ENCODE measurements at regions not wholly inside any gene's neighbourhood (a gene's known extent, or its start where the extent isn't known, plus 50 kb on each side); places are given as distances from the start of the nearest gene placed in this dataset.
A peak's percentile ranks its signal among the peaks of the same experiment; 100 is the strongest.

DNA sequence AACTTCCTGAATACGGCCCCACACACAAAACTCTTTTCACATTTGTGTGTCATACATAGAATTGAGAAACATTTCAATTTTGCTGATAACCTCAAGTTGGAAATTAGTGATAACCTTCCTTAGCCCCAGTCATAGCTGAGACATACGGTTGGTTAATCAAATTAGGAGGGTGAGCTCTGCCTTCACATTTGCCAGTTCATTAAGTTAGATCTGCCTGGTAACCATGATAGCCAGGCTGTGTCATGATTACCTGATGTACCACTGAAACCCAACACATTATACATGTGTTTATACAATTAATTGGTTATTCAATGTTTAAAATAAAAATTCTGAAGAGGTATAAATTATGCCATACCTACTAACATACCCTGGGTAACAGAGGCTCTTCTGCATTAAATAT is 60.8 kb upstream of the RAB11FIP2 start:
- TF ChIP-seq SUZ12 (IDR thresholded peaks at IDR 0.05; ENCODE audit: extremely low read depth, insufficient read depth, insufficient read length) (no peak), ZNF274 (IDR thresholded peaks at IDR 0.05; ENCODE audit: low read depth, low read length) (no peak), YY1 (IDR thresholded peaks at IDR 0.05; ENCODE audit: insufficient read depth, insufficient read length) (no peak)
- no peak for DNase-seq (ENCODE audit: low read depth, low spot score)
- H3K4me3 ChIP-seq (ENCODE audit: insufficient read length, low read depth) = no peak overlapping the region

DNA sequence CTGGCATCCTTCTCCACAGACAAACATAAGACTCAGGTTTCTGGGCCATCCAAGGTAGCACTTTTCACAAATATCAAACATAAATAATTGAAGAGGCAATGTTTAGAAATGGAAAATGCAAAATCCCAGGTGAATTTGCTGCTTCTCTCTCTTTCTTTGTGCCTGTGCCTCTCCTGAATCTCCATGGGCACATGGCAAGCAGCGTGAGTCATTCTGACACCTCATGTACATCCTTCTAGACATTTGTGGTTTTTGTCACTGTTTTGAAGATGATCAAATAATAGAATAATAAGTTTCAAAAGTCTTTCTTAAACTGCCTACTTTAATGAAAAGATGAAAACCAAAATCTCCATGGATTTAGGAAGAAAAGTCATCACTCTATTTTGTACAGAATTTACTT is 60.3 kb upstream of the RAB11FIP2 start:
- H3K27me3 ChIP-seq (ENCODE audit: insufficient read depth, insufficient read length) = no peaks in the 10 kb centered on the region
- no peaks in the 10 kb centered on the region for H3K4me1 ChIP-seq (ENCODE audit: insufficient read depth, insufficient read length)
- TF ChIP-seq YY1 (IDR thresholded peaks at IDR 0.05; ENCODE audit: insufficient read depth, insufficient read length) (no peak), SUZ12 (IDR thresholded peaks at IDR 0.05; ENCODE audit: extremely low read depth, insufficient read depth, insufficient read length) (no peak), ZNF274 (IDR thresholded peaks at IDR 0.05; ENCODE audit: low read depth, low read length) (no peak)
- DNase-seq (ENCODE audit: low read depth, low spot score) = no peak
- no peaks in the 10 kb centered on the region for H3K36me3 ChIP-seq (ENCODE audit: insufficient read depth, insufficient read length, low read length)
- H3K4me3 ChIP-seq (ENCODE audit: insufficient read length, low read depth) = no peak overlapping the region
- no peak overlapping the region for H3K9ac ChIP-seq (ENCODE audit: insufficient read length, low read depth)
- H3K9me3 ChIP-seq (ENCODE audit: insufficient read depth, low read length) = no peaks in the 10 kb centered on the region

More for the DNA sequence above, 60.8 kb upstream of the RAB11FIP2 start:
- Histone ChIP-seq H3K4me1 (ENCODE audit: insufficient read depth, insufficient read length) (no peaks in the 10 kb centered on the region), H3K9ac (ENCODE audit: insufficient read length, low read depth) (no peak overlapping the region), H3K9me3 (ENCODE audit: insufficient read depth, low read length) (no peaks in the 10 kb centered on the region), H3K27me3 (ENCODE audit: insufficient read depth, insufficient read length) (no peaks in the 10 kb centered on the region), H3K36me3 (ENCODE audit: insufficient read depth, insufficient read length, low read length) (no peaks in the 10 kb centered on the region)

DNA sequence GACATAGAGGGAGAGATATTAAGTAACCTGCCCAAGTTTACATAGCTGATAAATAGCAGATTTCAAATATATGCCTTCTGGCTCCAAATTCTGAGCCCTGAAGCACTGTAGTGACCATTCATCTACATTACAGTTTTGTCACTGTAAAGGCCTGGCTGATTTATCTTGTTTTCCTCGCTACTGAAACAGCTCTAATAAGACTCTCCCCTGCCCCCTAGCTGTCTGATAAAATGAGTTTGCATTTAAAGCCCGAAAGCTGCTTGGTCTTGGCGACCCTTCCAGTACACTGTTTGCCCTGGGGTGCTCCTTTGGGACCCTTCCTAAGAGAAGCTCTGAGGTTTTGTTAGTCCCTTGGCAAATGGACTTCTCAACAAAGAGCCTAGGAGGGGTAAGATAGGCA is 59.7 kb upstream of the RAB11FIP2 start:
- Histone ChIP-seq H3K36me3 (ENCODE audit: insufficient read depth, insufficient read length, low read length) (no peaks in the 10 kb centered on the region), H3K4me1 (ENCODE audit: insufficient read depth, insufficient read length) (no peaks in the 10 kb centered on the region), H3K27me3 (ENCODE audit: insufficient read depth, insufficient read length) (no peaks in the 10 kb centered on the region), H3K9me3 (ENCODE audit: insufficient read depth, low read length) (no peaks in the 10 kb centered on the region), H3K4me3 (ENCODE audit: insufficient read length, low read depth) (no peak overlapping the region), H3K9ac (ENCODE audit: insufficient read length, low read depth) (no peak overlapping the region)
- TF ChIP-seq SUZ12 (IDR thresholded peaks at IDR 0.05; ENCODE audit: extremely low read depth, insufficient read depth, insufficient read length) (no peak), YY1 (IDR thresholded peaks at IDR 0.05; ENCODE audit: insufficient read depth, insufficient read length) (no peak), ZNF274 (IDR thresholded peaks at IDR 0.05; ENCODE audit: low read depth, low read length) (no peak)
- DNase-seq (ENCODE audit: low read depth, low spot score) = peak; percentile 13

DNA sequence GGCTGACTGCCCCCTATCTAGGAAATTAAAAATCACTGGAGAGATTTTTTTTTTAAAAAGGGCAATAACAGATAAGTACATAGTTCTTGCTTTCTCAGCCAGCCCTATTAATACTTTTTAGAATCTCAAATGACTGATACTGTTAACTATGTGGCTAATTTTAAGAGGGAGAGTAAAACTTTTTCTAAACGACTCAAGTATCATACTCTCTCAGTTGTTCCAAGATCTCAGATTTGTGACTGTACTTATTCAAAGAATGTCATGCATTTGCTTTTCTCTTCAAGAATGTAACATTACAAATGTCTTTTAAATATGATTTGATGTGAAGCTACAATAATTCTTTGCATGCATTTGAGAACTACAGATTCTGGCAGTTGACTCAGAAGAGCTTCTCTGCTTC is 55.4 kb upstream of the RAB11FIP2 start:
- TF ChIP-seq ZNF274 (IDR thresholded peaks at IDR 0.05; ENCODE audit: low read depth, low read length) (no peak), SUZ12 (IDR thresholded peaks at IDR 0.05; ENCODE audit: extremely low read depth, insufficient read depth, insufficient read length) (no peak), YY1 (IDR thresholded peaks at IDR 0.05; ENCODE audit: insufficient read depth, insufficient read length) (no peak)
- H3K9ac ChIP-seq (ENCODE audit: insufficient read length, low read depth) = no peak overlapping the region
- no peak for DNase-seq (ENCODE audit: low read depth, low spot score)

DNA sequence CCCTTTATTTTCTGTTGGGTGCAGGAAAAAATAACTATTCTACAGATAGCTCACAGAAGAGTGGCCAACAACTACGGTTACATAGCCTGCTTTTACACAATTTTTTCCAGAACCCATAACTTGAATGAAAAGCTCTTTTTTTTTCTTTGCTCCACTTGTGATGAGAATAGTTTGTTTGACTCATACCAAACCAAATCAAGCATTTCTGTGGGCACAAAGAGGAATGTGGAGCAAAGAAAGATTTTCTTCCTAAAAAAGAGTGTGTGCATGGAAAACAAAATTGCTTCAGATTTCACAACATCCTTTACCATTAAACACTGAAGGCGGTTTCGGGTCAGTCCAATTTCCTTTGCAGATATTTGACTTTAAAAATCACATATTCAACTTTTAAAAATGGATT is 54.8 kb upstream of the RAB11FIP2 start:
- no peak overlapping the region for H3K4me3 ChIP-seq (ENCODE audit: insufficient read length, low read depth)
- TF ChIP-seq ZNF274 (IDR thresholded peaks at IDR 0.05; ENCODE audit: low read depth, low read length) = no peak
- H3K4me1 ChIP-seq (ENCODE audit: insufficient read depth, insufficient read length) = no peaks in the 10 kb centered on the region
- no peaks in the 10 kb centered on the region for H3K36me3 ChIP-seq (ENCODE audit: insufficient read depth, insufficient read length, low read length)
- H3K9me3 ChIP-seq (ENCODE audit: insufficient read depth, low read length) = no peaks in the 10 kb centered on the region
- no peak for DNase-seq (ENCODE audit: low read depth, low spot score)
- H3K9ac ChIP-seq (ENCODE audit: insufficient read length, low read depth) = no peak overlapping the region
- no peaks in the 10 kb centered on the region for H3K27me3 ChIP-seq (ENCODE audit: insufficient read depth, insufficient read length)

More for the DNA sequence above, 55.4 kb upstream of the RAB11FIP2 start:
- Histone ChIP-seq H3K9me3 (ENCODE audit: insufficient read depth, low read length) (no peaks in the 10 kb centered on the region), H3K4me3 (ENCODE audit: insufficient read length, low read depth) (no peak overlapping the region), H3K27me3 (ENCODE audit: insufficient read depth, insufficient read length) (no peaks in the 10 kb centered on the region), H3K4me1 (ENCODE audit: insufficient read depth, insufficient read length) (no peaks in the 10 kb centered on the region), H3K36me3 (ENCODE audit: insufficient read depth, insufficient read length, low read length) (no peaks in the 10 kb centered on the region)
